HepG2 (cell line): ENCODE measurements at regions not wholly inside any gene's neighbourhood (a gene's known extent, or its start where the extent isn't known, plus 50 kb on each side); places are given as distances from the start of the nearest gene placed in this dataset.

Experiments
- ATF1 ChIP-seq: IDR thresholded peaks from 2 replicates; pipeline ENCODE4 v1.6.1; 2016; ENCODE audit warnings: mild to moderate bottlenecking, control low read depth
- CREB1 ChIP-seq, 2 experiments: fragments of 450-650 bp in 1 of 2; IDR thresholded peaks; 2 replicates each; pipeline ENCODE4 v1.6.1; 2016 to 2017; ENCODE audit warnings: control low read depth in 1 of 2, mild to moderate bottlenecking in 1 of 2, missing compliant biosample characterization in 1 of 2, missing genetic modification characterization in 1 of 2
- EP300 ChIP-seq, 3 experiments: sonication (generic) in 1 of 3; formaldehyde crosslinking in 1 of 3; IDR thresholded peaks; 2 replicates each; pipeline versions ENCODE4 v1.5.1 to v1.6.1; 2011 to 2020; ENCODE audit warnings: low read depth in 2 of 3, low read length in 2 of 3, borderline replicate concordance in 1 of 3, improper control_type of control experiment in 1 of 3, mild to moderate bottlenecking in 1 of 3, missing genetic modification reagents in 1 of 3, moderate library complexity in 1 of 3
- ISL2 ChIP-seq: sonication (generic); formaldehyde crosslinking; IDR thresholded peaks from 2 replicates; pipeline ENCODE4 v1.5.0; 2020; ENCODE audit warnings: missing genetic modification reagents
- MYC ChIP-seq: sonication (generic); formaldehyde crosslinking; IDR thresholded peaks from 2 replicates; pipeline ENCODE4 v1.9.0; 2021; ENCODE audit warnings: missing genetic modification reagents, borderline replicate concordance
- RNF2 ChIP-seq: fragments of 450-650 bp; conservative IDR thresholded peaks from 2 replicates; pipeline ENCODE4 v1.6.1; 2016; ENCODE audit warnings: low read depth
- SPEN ChIP-seq: sonication (generic); formaldehyde crosslinking; IDR thresholded peaks from 2 replicates; pipeline ENCODE4 v1.5.1; 2020; ENCODE audit warnings: low read depth, mild to moderate bottlenecking, missing genetic modification reagents
- TARDBP ChIP-seq: sonication (generic); formaldehyde crosslinking; IDR thresholded peaks from 2 replicates; pipeline ENCODE4 v1.8.0; 2022; ENCODE audit warnings: mild to moderate bottlenecking, missing genetic modification reagents
- ZBTB1 ChIP-seq: sonication (generic); formaldehyde crosslinking; IDR thresholded peaks from 2 replicates; pipeline ENCODE4 v1.4.0; 2020; ENCODE audit warnings: missing genetic modification reagents, borderline replicate concordance
- ZNF570 ChIP-seq: sonication (generic); formaldehyde crosslinking; IDR thresholded peaks from 2 replicates; pipeline ENCODE4 v1.4.0; 2020; ENCODE audit warnings: mild to moderate bottlenecking, missing genetic modification reagents, borderline replicate concordance
- TF ChIP-seq, protein P1 (sequence below): sonication (generic); formaldehyde crosslinking; IDR thresholded peaks from 2 replicates; pipeline ENCODE4 v1.5.0; 2020; ENCODE audit warnings: mild to moderate bottlenecking, missing genetic modification reagents, moderate library complexity
- TF ChIP-seq, protein P2 (sequence below): sonication (generic); formaldehyde crosslinking; IDR thresholded peaks from 2 replicates; pipeline ENCODE4 v1.4.0; 2020; ENCODE audit warnings: missing genetic modification reagents
- TF ChIP-seq, protein P3 (sequence below): sonication (generic); formaldehyde crosslinking; IDR thresholded peaks from 2 replicates; pipeline ENCODE4 v1.8.1; 2023; ENCODE audit warnings: mild to moderate bottlenecking, missing genetic modification reagents, borderline replicate concordance

DNA sequence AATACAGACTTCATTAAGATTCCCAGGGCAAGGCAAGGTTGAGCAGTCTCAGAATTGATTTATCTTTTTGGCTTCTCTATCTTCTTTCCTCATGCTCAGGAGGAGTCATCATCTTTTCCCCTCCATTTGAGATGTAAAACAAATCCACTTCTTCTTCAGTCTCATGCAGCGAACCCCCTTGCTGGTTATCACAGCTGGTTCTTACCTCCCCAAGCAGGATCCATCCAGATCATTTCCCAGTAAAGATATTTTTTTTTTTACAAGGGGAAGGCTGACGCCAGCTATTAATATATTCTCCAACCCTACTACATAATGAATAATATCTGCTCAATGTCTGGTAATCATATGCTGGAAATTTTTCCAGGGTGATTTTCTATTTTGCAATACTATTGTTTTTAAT, 508.9 kb upstream of the NOX3 start:
- TF ChIP-seq RNF2 (no peak), CREB1 (IDR thresholded peaks at IDR 0.05) (no peak), CREB1 (CRISPR knock-in tag; IDR thresholded peaks at IDR 0.05) (no peak), EP300 (IDR thresholded peaks at IDR 0.05; ENCODE audit: low read depth in 2 of 2, low read length in 2 of 2) (no peak), EP300 (CRISPR knock-in tag; IDR thresholded peaks at IDR 0.05; ENCODE audit: borderline replicate concordance) (no peak), ISL2 (no peak), ZNF570 (CRISPR knock-in tag) (no peak), SPEN (CRISPR knock-in tag) (no peak), ATF1 (no peak), ZBTB1 (CRISPR knock-in tag) (no peak), MYC (CRISPR knock-in tag) (no peak), TARDBP (CRISPR knock-in tag) (no peak)
- TF ChIP-seq, protein P1, sequence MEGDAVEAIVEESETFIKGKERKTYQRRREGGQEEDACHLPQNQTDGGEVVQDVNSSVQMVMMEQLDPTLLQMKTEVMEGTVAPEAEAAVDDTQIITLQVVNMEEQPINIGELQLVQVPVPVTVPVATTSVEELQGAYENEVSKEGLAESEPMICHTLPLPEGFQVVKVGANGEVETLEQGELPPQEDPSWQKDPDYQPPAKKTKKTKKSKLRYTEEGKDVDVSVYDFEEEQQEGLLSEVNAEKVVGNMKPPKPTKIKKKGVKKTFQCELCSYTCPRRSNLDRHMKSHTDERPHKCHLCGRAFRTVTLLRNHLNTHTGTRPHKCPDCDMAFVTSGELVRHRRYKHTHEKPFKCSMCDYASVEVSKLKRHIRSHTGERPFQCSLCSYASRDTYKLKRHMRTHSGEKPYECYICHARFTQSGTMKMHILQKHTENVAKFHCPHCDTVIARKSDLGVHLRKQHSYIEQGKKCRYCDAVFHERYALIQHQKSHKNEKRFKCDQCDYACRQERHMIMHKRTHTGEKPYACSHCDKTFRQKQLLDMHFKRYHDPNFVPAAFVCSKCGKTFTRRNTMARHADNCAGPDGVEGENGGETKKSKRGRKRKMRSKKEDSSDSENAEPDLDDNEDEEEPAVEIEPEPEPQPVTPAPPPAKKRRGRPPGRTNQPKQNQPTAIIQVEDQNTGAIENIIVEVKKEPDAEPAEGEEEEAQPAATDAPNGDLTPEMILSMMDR (CRISPR knock-in tag): no peak
- TF ChIP-seq, protein P2, sequence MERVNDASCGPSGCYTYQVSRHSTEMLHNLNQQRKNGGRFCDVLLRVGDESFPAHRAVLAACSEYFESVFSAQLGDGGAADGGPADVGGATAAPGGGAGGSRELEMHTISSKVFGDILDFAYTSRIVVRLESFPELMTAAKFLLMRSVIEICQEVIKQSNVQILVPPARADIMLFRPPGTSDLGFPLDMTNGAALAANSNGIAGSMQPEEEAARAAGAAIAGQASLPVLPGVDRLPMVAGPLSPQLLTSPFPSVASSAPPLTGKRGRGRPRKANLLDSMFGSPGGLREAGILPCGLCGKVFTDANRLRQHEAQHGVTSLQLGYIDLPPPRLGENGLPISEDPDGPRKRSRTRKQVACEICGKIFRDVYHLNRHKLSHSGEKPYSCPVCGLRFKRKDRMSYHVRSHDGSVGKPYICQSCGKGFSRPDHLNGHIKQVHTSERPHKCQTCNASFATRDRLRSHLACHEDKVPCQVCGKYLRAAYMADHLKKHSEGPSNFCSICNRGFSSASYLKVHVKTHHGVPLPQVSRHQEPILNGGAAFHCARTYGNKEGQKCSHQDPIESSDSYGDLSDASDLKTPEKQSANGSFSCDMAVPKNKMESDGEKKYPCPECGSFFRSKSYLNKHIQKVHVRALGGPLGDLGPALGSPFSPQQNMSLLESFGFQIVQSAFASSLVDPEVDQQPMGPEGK (CRISPR knock-in tag): no peak
- TF ChIP-seq, protein P3, sequence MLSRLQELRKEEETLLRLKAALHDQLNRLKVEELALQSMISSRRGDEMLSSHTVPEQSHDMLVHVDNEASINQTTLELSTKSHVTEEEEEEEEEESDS: no peak
